NB4 (cell line): ENCODE measurements at regions not wholly inside any gene's neighbourhood (a gene's known extent, or its start where the extent isn't known, plus 50 kb on each side); places are given as distances from the start of the nearest gene placed in this dataset.

Source experiments
- DNase-seq: peaks from one replicate; pipeline ENCODE4 v3.0.0; 2010; ENCODE audit warnings: low read depth
- H3K4me3 ChIP-seq: one replicate; pipeline ENCODE4 v1.5.1; 2011; ENCODE audit warnings: mild to moderate bottlenecking, low read depth, low read length, moderate library complexity
- CTCF ChIP-seq: IDR thresholded peaks from one replicate; pipeline ENCODE4 v1.5.1; 2012; ENCODE audit warnings: low read depth, low read length
- MAX ChIP-seq: IDR thresholded peaks from 2 replicates; pipeline ENCODE4 v1.6.1; 2011; ENCODE audit warnings: low read depth, low read length
- MYC ChIP-seq: IDR thresholded peaks from 2 replicates; pipeline ENCODE4 v1.6.1; 2011; ENCODE audit warnings: low read depth, low read length
- POLR2A ChIP-seq: IDR thresholded peaks from 2 replicates; pipeline ENCODE4 v1.6.1; 2011; ENCODE audit warnings: mild to moderate bottlenecking; ENCODE audit not compliant: insufficient read length; ENCODE audit errors: extremely low read depth

- H3K4me3 ChIP-seq = no peak overlapping the region
- TF ChIP-seq MYC (no peak), CTCF (no peak), MAX (no peak), POLR2A (no peak)
- no peak for DNase-seq
Observed at GRCh38 chr1:61593331-61593730, 131.6 kb downstream of the TM2D1 start.

GRCh38 chr1:61591351-61591750 lies 133.6 kb downstream of the TM2D1 start:
- TF ChIP-seq POLR2A (no peak), MYC (no peak), CTCF (no peak), MAX (no peak)
- no peak overlapping the region for H3K4me3 ChIP-seq
- no peak for DNase-seq

GRCh38 chr1:61588736-61589672 lies 135.9 kb downstream of the TM2D1 start:
- H3K4me3 ChIP-seq = no peak overlapping the region
- peak; percentile 72 for TF ChIP-seq CTCF
- TF ChIP-seq POLR2A = no peak
- peak; percentile 62 for DNase-seq

- DNase-seq = no peak
- no peak overlapping the region for H3K4me3 ChIP-seq
- TF ChIP-seq POLR2A (no peak), MYC (no peak), CTCF (no peak), MAX (no peak)
Observed at GRCh38 chr1:61585714-61586113, 139.2 kb downstream of the TM2D1 start.

- no peak for TF ChIP-seq CTCF
- TF ChIP-seq MAX = no peak
- no peak for TF ChIP-seq POLR2A
- TF ChIP-seq MYC = no peak
- H3K4me3 ChIP-seq = no peak overlapping the region
- no peak for DNase-seq
Observed at GRCh38 chr1:61583703-61584102, 141.2 kb downstream of the TM2D1 start.

- no peak for DNase-seq
- H3K4me3 ChIP-seq = no peak overlapping the region
- TF ChIP-seq MAX = no peak
- no peak for TF ChIP-seq MYC
- TF ChIP-seq CTCF = no peak
- no peak for TF ChIP-seq POLR2A
Observed at GRCh38 chr1:61581251-61581650, 143.7 kb downstream of the TM2D1 start.
